ENCODE measurements at regions not wholly inside any gene's neighbourhood (a gene's known extent, or its start where the extent isn't known, plus 50 kb on each side); places are given as distances from the start of the nearest gene placed in this dataset.

GRCh38 chr10:83723080-83723479, 416.2 kb upstream of the GHITM start:
- Histone ChIP-seq H3F3A (ENCODE audit: insufficient read depth, low read length) (no peaks in the 10 kb centered on the region), H3K27ac (ENCODE audit: low read depth, low read length, poor library complexity, severe bottlenecking) (no peak overlapping the region), H3K36me3 (ENCODE audit: insufficient read depth, low read length) (no peaks in the 10 kb centered on the region; the same call in 1 of the 2 replicates), H3K4me3 (ENCODE audit: low read depth, low read length, poor library complexity, severe bottlenecking) (no peak overlapping the region), H3K9me3 (ENCODE audit: low read length) (no peaks in the 10 kb centered on the region; the same call in 1 of the 2 replicates), H3K9me2 (ENCODE audit: low read depth, low read length) (no peaks in the 10 kb centered on the region), H4K20me1 (ENCODE audit: insufficient read depth, low read length) (no peaks in the 10 kb centered on the region), H3K27me3 (ENCODE audit: insufficient read depth, low read length) (no peaks in the 10 kb centered on the region), H2AFZ (ENCODE audit: low read length) (no peak overlapping the region), H3K9ac (ENCODE audit: low read length) (no peak overlapping the region), H3K4me1 (ENCODE audit: insufficient read depth, low read length, severe bottlenecking) (no peaks in the 10 kb centered on the region), H3K79me2 (ENCODE audit: insufficient read depth, low read length) (no peaks in the 10 kb centered on the region), H3K4me2 (ENCODE audit: low read length) (no peak overlapping the region)
- TF ChIP-seq EZH2 (IDR thresholded peaks at IDR 0.05; ENCODE audit: borderline replicate concordance, low read length) (no peak), CTCF (IDR thresholded peaks at IDR 0.05; ENCODE audit: low read length) (no peak)

GRCh38 chr10:83724471-83725241, 414.7 kb upstream of the GHITM start:
- no peaks in the 10 kb centered on the region for H3K27me3 ChIP-seq (ENCODE audit: insufficient read depth, low read length)
- no peaks in the 10 kb centered on the region for H3K9me2 ChIP-seq (ENCODE audit: low read depth, low read length)
- TF ChIP-seq EZH2 (IDR thresholded peaks at IDR 0.05; ENCODE audit: borderline replicate concordance, low read length) (no peak), CTCF (IDR thresholded peaks at IDR 0.05; ENCODE audit: low read length) (no peak)
- no peaks in the 10 kb centered on the region for H3K4me1 ChIP-seq (ENCODE audit: insufficient read depth, low read length, severe bottlenecking)
- no peak overlapping the region for H3K4me2 ChIP-seq (ENCODE audit: low read length)
- no peak overlapping the region for H3K27ac ChIP-seq (ENCODE audit: low read depth, low read length, poor library complexity, severe bottlenecking)
- no peaks in the 10 kb centered on the region for H3F3A ChIP-seq (ENCODE audit: insufficient read depth, low read length)
- H3K36me3 ChIP-seq (ENCODE audit: insufficient read depth, low read length) = no peaks in the 10 kb centered on the region; the same call in 1 of the 2 replicates
- H3K9me3 ChIP-seq (ENCODE audit: low read length) = no peaks in the 10 kb centered on the region; the same call in 1 of the 2 replicates
- no peak overlapping the region for H2AFZ ChIP-seq (ENCODE audit: low read length)
- H4K20me1 ChIP-seq (ENCODE audit: insufficient read depth, low read length) = no peaks in the 10 kb centered on the region
- no peak overlapping the region for H3K9ac ChIP-seq (ENCODE audit: low read length)
- no peak overlapping the region for H3K4me3 ChIP-seq (ENCODE audit: low read depth, low read length, poor library complexity, severe bottlenecking)
- no peaks in the 10 kb centered on the region for H3K79me2 ChIP-seq (ENCODE audit: insufficient read depth, low read length)

- H3F3A ChIP-seq (ENCODE audit: insufficient read depth, low read length) = no peaks in the 10 kb centered on the region
- H3K79me2 ChIP-seq (ENCODE audit: insufficient read depth, low read length) = no peaks in the 10 kb centered on the region
- no peak overlapping the region for H3K4me3 ChIP-seq (ENCODE audit: low read depth, low read length, poor library complexity, severe bottlenecking)
- no peak for TF ChIP-seq EZH2 (IDR thresholded peaks at IDR 0.05; ENCODE audit: borderline replicate concordance, low read length)
- TF ChIP-seq CTCF (IDR thresholded peaks at IDR 0.05; ENCODE audit: low read length) = no peak
- no peaks in the 10 kb centered on the region; the same call in 1 of the 2 replicates for H3K9me3 ChIP-seq (ENCODE audit: low read length)
- H3K4me2 ChIP-seq (ENCODE audit: low read length) = no peak overlapping the region
- no peaks in the 10 kb centered on the region for H4K20me1 ChIP-seq (ENCODE audit: insufficient read depth, low read length)
- H3K27ac ChIP-seq (ENCODE audit: low read depth, low read length, poor library complexity, severe bottlenecking) = no peak overlapping the region
- no peaks in the 10 kb centered on the region; the same call in 1 of the 2 replicates for H3K36me3 ChIP-seq (ENCODE audit: insufficient read depth, low read length)
- no peak overlapping the region for H2AFZ ChIP-seq (ENCODE audit: low read length)
- H3K27me3 ChIP-seq (ENCODE audit: insufficient read depth, low read length) = no peaks in the 10 kb centered on the region
- no peaks in the 10 kb centered on the region for H3K4me1 ChIP-seq (ENCODE audit: insufficient read depth, low read length, severe bottlenecking)
- no peaks in the 10 kb centered on the region for H3K9me2 ChIP-seq (ENCODE audit: low read depth, low read length)
- no peak overlapping the region for H3K9ac ChIP-seq (ENCODE audit: low read length)
These were observed 413.7 kb upstream of the GHITM start for GRCh38 chr10:83725567-83725966.

All from OCI-LY1 (cell line).